ENCODE measurements at regions not wholly inside any gene's neighbourhood (a gene's known extent, or its start where the extent isn't known, plus 50 kb on each side); places are given as distances from the start of the nearest gene placed in this dataset.

GRCh38 chr11:128172046-128172878 lies 415.1 kb downstream of the ETS1 start:
- TF ChIP-seq ZNF8 (CRISPR knock-in tag; IDR thresholded peaks at IDR 0.05) (no peak), CREB5 (CRISPR knock-in tag; IDR thresholded peaks at IDR 0.05; ENCODE audit: low read depth) (no peak), ZFP30 (CRISPR knock-in tag; IDR thresholded peaks at IDR 0.05) (no peak), PATZ1 (CRISPR knock-in tag; IDR thresholded peaks at IDR 0.05; ENCODE audit: borderline replicate concordance) (no peak), PPARA (CRISPR knock-in tag; IDR thresholded peaks at IDR 0.05; ENCODE audit: borderline replicate concordance) (no peak), TOX (CRISPR knock-in tag; IDR thresholded peaks at IDR 0.05; ENCODE audit: borderline replicate concordance) (no peak)
